Vagina (tissue), 2 donors: ENCODE measurements at regions not wholly inside any gene's neighbourhood (a gene's known extent, or its start where the extent isn't known, plus 50 kb on each side); places are given as distances from the start of the nearest gene placed in this dataset.
"Not testable (repeated sequence)": the region's sequence is repeated elsewhere in the genome, so short reads cannot be mapped to it uniquely, and the experiment has no call there.

Experiments
- DNase-seq, 2 donors: peaks; one replicate each; pipeline ENCODE4 v3.0.0-alpha.2; 2017; ENCODE audit errors: extremely low spot score in 2 of 2
- H3K27ac ChIP-seq: fragments of 200-600 bp; sonication (generic); one replicate; pipeline ENCODE4 v1.5.1; 2019
- H3K27me3 ChIP-seq: fragments of 200-600 bp; sonication (generic); one replicate; pipeline ENCODE4 v1.5.1; 2019
- H3K36me3 ChIP-seq, 2 donors: fragments of 200-600 bp; sonication (generic); one replicate each; pipeline ENCODE4 v1.5.1; 2017 to 2019
- H3K4me1 ChIP-seq: fragments of 200-600 bp; sonication (generic); one replicate; pipeline ENCODE4 v1.5.1; 2019
- H3K4me3 ChIP-seq, 2 donors: fragments of 200-600 bp; sonication (generic); 1 replicate in 1 of 2; 2 replicates in 1 of 2; pipeline ENCODE4 v1.5.1; 2016 to 2019
- H3K9me3 ChIP-seq: fragments of 200-600 bp; sonication (generic); one replicate; pipeline ENCODE4 v1.5.1; 2019
- CTCF ChIP-seq, 3 experiments: fragments of 450-650 bp in 2 of 3; fragments of 200-600 bp in 1 of 3; sonication (generic) in 1 of 3; IDR thresholded peaks; one replicate each; pipeline ENCODE4 v1.5.1; 2017 to 2019; ENCODE audit warnings: antibody characterized with exemption in 3 of 3, mild to moderate bottlenecking in 2 of 3, moderate library complexity in 2 of 3
- POLR2A ChIP-seq, 2 donors: fragments of 450-650 bp; IDR thresholded peaks; one replicate each; pipeline ENCODE4 v1.6.1; 2017; ENCODE audit warnings: antibody characterized with exemption in 2 of 2, mild to moderate bottlenecking in 2 of 2, moderate library complexity in 2 of 2
- POLR2AphosphoS5 ChIP-seq, 2 donors: sonication (generic); formaldehyde crosslinking; IDR thresholded peaks; one replicate each; pipeline ENCODE4 v1.9.0; 2017; ENCODE audit warnings: antibody characterized with exemption in 2 of 2, mild to moderate bottlenecking in 2 of 2, low read depth in 1 of 2; ENCODE audit not compliant: insufficient read depth in 1 of 2
- intact Hi-C: fragments of 100-400 bp; cut with DNase I; formaldehyde crosslinking; loops from one replicate; pipeline ENCODE4 v1.15.1; 2023

- TF ChIP-seq POLR2AphosphoS5 (IDR thresholded peaks at IDR 0.05; ENCODE audit: insufficient read depth in 1 of 2, low read depth in 1 of 2) (no peak), CTCF (IDR thresholded peaks at IDR 0.05) (no peak), POLR2A (IDR thresholded peaks at IDR 0.05) (no peak)
- Histone ChIP-seq H3K27ac (no peak overlapping the region), H3K4me3 (no peak overlapping the region), H3K9me3 (no peaks in the 10 kb centered on the region), H3K4me1 (no peaks in the 10 kb centered on the region), H3K27me3 (no peaks in the 10 kb centered on the region), H3K36me3 (no peaks in the 10 kb centered on the region)
- intact Hi-C loops, result no loop called here
- DNase-seq, result no peak
Measured at GRCh38 chr1:214136324-214136919, 144.5 kb upstream of the SMYD2 start.

- Histone ChIP-seq H3K27me3 (no peaks in the 10 kb centered on the region), H3K36me3 (no peaks in the 10 kb centered on the region), H3K4me3 (no peak overlapping the region), H3K9me3 (no peaks in the 10 kb centered on the region), H3K27ac (no peak overlapping the region), H3K4me1 (no peaks in the 10 kb centered on the region)
- DNase-seq, result no peak
- intact Hi-C loops, result no loop called here
- TF ChIP-seq CTCF (IDR thresholded peaks at IDR 0.05) (no peak), POLR2AphosphoS5 (IDR thresholded peaks at IDR 0.05; ENCODE audit: insufficient read depth in 1 of 2, low read depth in 1 of 2) (no peak), POLR2A (IDR thresholded peaks at IDR 0.05) (no peak)
Measured at GRCh38 chr1:214141486-214141885, 139.5 kb upstream of the SMYD2 start.

GRCh38 chr1:214143006-214143992, 137.7 kb upstream of the SMYD2 start:
- Histone ChIP-seq H3K4me1 (no peaks in the 10 kb centered on the region), H3K27ac (no peak overlapping the region), H3K27me3 (no peaks in the 10 kb centered on the region), H3K36me3 (no peaks in the 10 kb centered on the region), H3K4me3 (no peak overlapping the region), H3K9me3 (no peaks in the 10 kb centered on the region)
- TF ChIP-seq CTCF (IDR thresholded peaks at IDR 0.05) (no peak), POLR2A (IDR thresholded peaks at IDR 0.05) (no peak), POLR2AphosphoS5 (IDR thresholded peaks at IDR 0.05; ENCODE audit: insufficient read depth in 1 of 2, low read depth in 1 of 2) (no peak)
- intact Hi-C loops, result no loop called here
- no peak for DNase-seq

- H3K36me3 ChIP-seq, H3K27ac ChIP-seq, H3K4me3 ChIP-seq, H3K27me3 ChIP-seq, H3K4me1 ChIP-seq, intact Hi-C loops, DNase-seq, H3K9me3 ChIP-seq: not testable (repeated sequence)
Measured at GRCh38 chr1:214144521-214144920, 136.4 kb upstream of the SMYD2 start.

GRCh38 chr1:214146523-214146922, 134.4 kb upstream of the SMYD2 start:
- intact Hi-C loops, result no loop called here
- Histone ChIP-seq H3K36me3 (no peaks in the 10 kb centered on the region), H3K27ac (no peak overlapping the region), H3K4me1 (no peaks in the 10 kb centered on the region), H3K9me3 (no peaks in the 10 kb centered on the region), H3K27me3 (no peaks in the 10 kb centered on the region), H3K4me3 (no peak overlapping the region)
- TF ChIP-seq CTCF (IDR thresholded peaks at IDR 0.05), result no peak
- TF ChIP-seq POLR2AphosphoS5 (IDR thresholded peaks at IDR 0.05; ENCODE audit: insufficient read depth in 1 of 2, low read depth in 1 of 2), result no peak
- TF ChIP-seq POLR2A (IDR thresholded peaks at IDR 0.05), result no peak
- DNase-seq, result no peak
